Sciatic nerve (tissue), 2 donors: ENCODE measurements at regions not wholly inside any gene's neighbourhood (a gene's known extent, or its start where the extent isn't known, plus 50 kb on each side); places are given as distances from the start of the nearest gene placed in this dataset.

Experiments used
- ATAC-seq: fragments of 200-7000 bp; cut with Tn5 transposase; one replicate; pipeline ENCODE4 v1.9.1; 2020; ENCODE audit warnings: mild to moderate bottlenecking, moderate library complexity
- DNase-seq: peaks from one replicate; pipeline ENCODE4 v3.0.0-alpha.2; 2020; ENCODE audit warnings: low spot score
- intact Hi-C: fragments of 100-400 bp; cut with DNase I; formaldehyde crosslinking; loops from one replicate; pipeline ENCODE4 v1.14.2; 2022
- donor health status: DM: no; HTN: no; CAD: no.
- donor health status: DM: no; HTN: no; CAD: no.

DNA sequence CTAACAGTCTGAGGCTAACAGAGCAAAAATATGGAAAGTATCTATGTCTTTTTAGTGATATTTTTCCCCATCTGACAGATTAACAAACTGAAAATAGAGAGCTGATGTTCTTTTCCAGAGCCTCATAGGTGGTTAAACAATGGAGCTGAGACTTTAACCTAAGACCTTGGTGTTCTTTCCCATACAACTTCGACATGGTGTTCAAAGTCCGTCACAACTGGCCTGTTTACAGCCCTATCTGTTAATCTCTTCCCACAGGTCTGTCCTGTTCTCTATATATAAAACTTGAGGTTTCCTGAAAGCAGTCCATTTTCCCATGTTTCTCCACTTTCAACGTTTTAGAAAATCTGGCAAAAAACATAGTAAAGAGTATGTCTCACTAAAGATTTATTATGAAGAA lies 395.7 kb downstream of the BRINP2 start:
- intact Hi-C loops, result no loop called here
- ATAC-seq (no peak), DNase-seq (no peak)

GRCh38 chr1:177561436-177561835 lies 390.7 kb downstream of the BRINP2 start:
- ATAC-seq (no peak), DNase-seq (no peak)
- intact Hi-C loops, result no loop called here

DNA sequence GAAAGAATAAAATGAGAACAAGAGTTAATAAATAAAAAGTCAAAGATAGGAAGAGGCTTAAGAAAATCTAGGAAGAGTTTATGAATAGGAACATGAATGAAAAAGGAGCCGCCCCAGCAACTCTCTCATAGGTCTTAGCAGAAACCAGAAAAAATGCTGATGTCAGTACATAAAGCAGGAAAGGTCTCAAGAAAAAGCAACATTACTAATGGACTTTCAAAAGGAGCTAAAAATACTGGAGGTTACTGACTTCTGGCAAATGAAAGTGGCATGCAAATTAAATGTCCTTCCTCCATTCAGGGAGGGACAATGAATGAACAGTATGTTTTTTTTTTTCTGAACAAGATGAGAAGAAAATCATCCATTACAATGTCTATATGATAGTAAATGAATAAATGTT lies 387.6 kb downstream of the BRINP2 start:
- ATAC-seq (no peak), DNase-seq (no peak)
- intact Hi-C loops, result no loop called here

DNA sequence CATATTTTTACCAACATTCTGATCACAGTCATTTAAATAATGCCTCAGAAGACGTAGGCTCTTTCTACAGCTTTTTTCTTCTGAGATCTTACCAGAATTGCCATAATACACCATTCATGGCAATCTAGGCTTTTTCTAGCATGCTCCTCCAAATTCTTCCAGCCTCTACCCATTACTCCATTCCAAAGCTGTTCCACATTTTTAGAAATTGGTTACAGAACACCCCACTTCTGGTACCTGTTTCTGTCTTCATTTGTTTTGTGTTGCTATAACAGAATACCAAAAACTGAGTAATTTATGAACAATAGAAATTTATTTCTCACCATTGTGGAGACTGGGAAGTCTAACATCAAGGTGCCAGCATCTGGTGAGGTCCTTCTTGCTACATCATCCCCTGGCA lies 385.4 kb downstream of the BRINP2 start:
- ATAC-seq, result no peak
- DNase-seq, result no peak
- intact Hi-C loops, result no loop called here

DNA sequence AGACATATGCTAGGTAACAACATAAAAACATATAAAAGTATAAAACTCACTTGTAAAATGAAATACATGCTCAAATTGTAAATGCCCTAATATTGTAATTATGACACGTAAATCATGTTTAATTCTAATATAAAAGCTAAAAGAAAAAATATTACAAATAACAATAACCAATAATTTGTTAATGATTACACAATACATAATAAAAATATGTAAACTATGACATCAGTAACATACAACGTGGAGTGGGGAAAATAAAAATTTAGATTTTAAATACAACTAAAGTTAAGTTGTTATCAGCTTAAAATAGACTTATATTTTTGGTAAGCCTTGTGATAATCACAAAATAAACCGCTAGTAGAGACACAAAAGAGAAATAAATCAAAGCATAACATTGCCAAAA lies 376.4 kb downstream of the BRINP2 start:
- no peak for DNase-seq
- intact Hi-C loops, result no loop called here
- no peak for ATAC-seq

DNA sequence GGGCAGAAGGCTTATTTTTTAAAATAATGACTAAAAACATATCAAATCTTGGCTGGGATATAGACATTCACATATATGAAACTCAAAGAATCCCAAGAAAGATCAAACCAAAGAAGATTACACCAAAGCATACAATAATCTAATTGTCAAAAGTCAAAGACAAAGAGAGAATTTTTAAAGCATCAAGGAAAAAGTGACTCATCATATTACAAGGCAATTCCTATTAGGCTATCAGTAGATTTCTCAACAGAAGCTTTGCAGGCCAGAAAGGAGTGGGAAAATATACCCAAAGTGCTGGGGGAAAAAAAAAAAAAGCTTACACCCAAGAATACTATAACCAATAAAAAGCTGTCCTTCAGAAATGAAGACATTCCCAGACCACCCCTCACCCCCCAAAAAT lies 375.6 kb downstream of the BRINP2 start:
- no peak for ATAC-seq
- intact Hi-C loops, result no loop called here
- no peak for DNase-seq

DNA sequence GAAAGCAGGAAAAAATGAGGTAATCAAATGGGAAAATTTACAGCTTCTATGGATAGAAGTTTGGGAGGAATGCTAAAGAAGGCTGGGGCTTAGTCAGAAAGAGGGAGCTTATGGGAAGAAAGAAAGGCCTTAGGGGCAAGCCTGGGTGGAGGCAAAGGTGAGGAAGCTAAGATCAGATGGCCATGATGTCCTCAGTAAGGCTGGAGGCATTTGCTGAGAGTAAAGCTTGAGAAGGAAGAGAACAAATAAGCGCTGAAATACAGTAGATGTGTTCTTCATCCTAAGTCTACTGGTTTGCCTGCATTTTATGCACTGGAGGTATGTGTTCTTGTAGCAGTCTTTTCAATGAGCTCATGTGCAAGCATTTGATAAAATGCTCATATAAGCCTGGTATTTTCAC lies 355.4 kb downstream of the BRINP2 start:
- ATAC-seq (no peak), DNase-seq (no peak)
- intact Hi-C loops, result no loop called here

DNA sequence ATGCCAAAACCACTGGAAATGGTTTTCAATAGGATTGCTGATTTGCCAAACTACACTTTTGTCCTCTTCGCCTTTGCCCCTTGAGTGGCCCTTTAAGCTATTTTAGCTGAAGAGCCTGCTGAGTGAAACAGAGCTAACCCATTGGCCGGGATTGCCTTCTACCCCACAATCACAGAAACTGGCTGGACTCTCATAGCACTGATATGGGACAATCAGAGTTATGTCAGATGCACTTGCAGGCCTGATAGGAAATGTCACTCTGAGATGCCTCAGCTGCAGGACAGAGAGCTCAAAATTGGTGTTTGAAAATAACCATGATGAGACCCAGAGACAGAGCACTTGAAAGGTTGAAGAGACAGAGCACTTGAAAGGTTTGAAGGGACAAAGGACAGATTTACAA lies 354.4 kb downstream of the BRINP2 start:
- ATAC-seq (no peak), DNase-seq (no peak)
- intact Hi-C loops, result no loop called here

DNA sequence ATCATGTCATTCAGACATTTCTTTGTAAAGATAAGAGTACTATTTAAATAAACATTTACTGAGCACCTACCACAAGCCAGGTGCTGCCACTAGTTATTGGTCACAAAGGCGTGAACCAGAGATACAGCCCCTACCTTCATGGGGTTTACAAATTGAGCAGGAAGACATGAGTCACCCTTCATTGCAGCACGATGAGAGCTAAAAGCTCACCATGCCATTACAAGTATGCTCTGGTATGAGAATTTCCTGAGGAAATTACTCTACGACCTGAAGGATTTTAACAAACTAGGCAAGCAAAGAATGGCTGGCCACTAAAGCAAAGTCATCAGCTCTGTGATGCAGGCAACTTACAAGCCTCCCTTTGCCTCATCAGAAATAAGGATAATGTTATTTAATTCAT lies 346.8 kb downstream of the BRINP2 start:
- DNase-seq, result no peak
- ATAC-seq, result no peak
- intact Hi-C loops, result no loop called here

GRCh38 chr1:177514207-177514606 lies 343.4 kb downstream of the BRINP2 start:
- intact Hi-C loops, result no loop called here
- DNase-seq (no peak), ATAC-seq (no peak)

DNA sequence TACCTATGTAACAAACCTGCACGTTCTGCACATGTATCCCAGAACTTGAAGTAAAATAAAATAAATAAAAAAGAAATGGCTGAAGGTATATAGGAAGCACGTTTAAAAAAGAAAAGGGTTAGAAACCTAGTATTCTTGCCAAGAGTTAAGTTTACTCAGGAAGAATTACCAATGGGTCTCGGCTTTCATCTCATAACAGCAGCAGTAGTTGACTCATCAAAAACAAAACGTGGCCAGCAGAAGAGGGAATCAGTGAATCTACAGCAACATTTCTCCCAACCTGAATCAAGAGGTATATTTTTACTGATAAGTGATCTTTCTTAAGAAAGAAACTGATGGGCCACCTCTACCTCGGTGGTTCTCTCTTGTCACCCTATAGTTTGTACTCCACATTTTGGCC lies 340.3 kb downstream of the BRINP2 start:
- intact Hi-C loops, result no loop called here
- no peak for DNase-seq
- no peak for ATAC-seq

- DNase-seq (no peak), ATAC-seq (no peak)
- intact Hi-C loops, result no loop called here
Measured at GRCh38 chr1:177505905-177506590, 335.3 kb downstream of the BRINP2 start.

- intact Hi-C loops, result no loop called here
- ATAC-seq, result no peak
- DNase-seq, result no peak
Measured at GRCh38 chr1:177495878-177496277, 325.1 kb downstream of the BRINP2 start.

GRCh38 chr1:177490786-177491185 lies 320.0 kb downstream of the BRINP2 start:
- DNase-seq (no peak), ATAC-seq (no peak)
- intact Hi-C loops, result no loop called here

DNA sequence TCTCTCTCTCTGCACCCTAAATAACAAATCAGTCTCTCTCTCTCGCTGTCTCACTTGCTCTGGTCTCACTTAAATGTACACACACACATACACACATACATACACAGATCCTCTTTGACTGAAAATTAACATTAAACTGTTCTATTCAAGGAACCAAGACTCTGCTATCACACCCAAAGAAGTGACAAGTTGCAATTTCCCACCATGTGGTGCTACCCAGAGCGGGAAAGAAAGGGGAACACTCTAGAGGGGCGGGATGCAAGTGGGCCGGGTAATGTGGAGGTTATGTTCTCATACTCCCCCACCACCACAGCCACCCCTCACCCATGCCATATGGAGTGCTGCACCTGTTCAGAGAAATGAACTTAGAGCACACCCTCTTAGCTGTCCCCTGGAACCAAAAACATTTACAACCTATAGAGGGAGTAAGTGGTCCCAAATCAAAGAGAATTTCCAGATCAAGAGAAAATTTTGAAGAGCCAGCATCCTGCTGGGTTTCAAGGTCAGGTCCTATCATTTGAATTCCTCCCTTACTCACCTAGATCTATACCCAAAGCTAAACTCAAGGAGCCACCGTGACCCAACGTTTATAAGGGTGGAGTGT lies 319.4 kb downstream of the BRINP2 start:
- DNase-seq, result no peak
- intact Hi-C loops, result no loop called here
- ATAC-seq, result no peak

DNA sequence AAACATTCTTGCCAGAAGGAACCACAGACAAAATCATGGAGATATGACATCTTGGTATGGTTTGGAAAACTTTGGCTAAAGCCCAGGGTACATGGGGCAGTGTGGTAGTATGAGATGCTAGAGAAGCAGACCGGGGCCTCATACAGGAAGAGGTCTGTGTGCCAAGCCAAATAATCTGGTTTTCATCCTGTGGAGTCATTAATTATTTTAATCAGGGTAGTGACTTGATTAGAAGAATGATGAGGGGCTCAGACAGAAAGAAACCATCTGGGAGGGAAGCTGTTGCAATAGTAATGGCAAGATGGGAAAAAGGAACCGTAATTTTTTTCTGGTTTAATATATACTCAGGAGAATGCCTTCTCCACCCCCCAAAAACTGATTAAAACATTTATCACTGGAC lies 318.0 kb downstream of the BRINP2 start:
- intact Hi-C loops, result no loop called here
- DNase-seq, result no peak
- ATAC-seq, result no peak

- no peak for DNase-seq
- intact Hi-C loops, result no loop called here
- ATAC-seq, result no peak
Measured at GRCh38 chr1:177487481-177487880, 316.7 kb downstream of the BRINP2 start.

GRCh38 chr1:177480741-177481305 lies 310.1 kb downstream of the BRINP2 start:
- intact Hi-C loops, result no loop called here
- no peak for DNase-seq

GRCh38 chr1:177479600-177479999 lies 308.8 kb downstream of the BRINP2 start:
- DNase-seq, result no peak
- intact Hi-C loops, result no loop called here
- ATAC-seq, result no peak

More at GRCh38 chr1:177480741-177481305, 310.1 kb downstream of the BRINP2 start:
- no peak for ATAC-seq

- intact Hi-C loops, result no loop called here
- no peak for ATAC-seq
Measured at GRCh38 chr1:177476676-177477075, 305.9 kb downstream of the BRINP2 start.

DNA sequence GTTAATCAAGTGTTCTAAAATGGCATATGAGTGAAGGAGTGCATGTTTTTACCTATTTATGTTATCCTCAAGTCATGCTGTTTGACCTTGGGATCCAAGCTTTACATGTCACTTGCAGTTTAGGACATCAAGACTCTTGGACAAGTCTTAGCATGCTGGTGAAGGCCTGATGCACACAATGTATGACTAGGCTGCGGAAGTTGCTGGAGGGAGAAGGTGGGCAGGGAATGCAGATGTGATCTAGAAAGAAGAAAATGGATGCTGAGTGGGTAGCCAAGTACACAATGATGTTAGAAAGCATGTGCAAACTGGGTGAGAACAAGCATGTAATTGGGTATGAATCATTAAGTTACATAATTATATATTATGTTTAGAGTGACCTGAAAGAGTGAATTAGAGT lies 301.8 kb downstream of the BRINP2 start:
- DNase-seq (no peak), ATAC-seq (no peak)
- intact Hi-C loops, result no loop called here

More at GRCh38 chr1:177476676-177477075, 305.9 kb downstream of the BRINP2 start:
- no peak for DNase-seq
